Ishikawa (cell line): ENCODE measurements at regions not wholly inside any gene's neighbourhood (a gene's known extent, or its start where the extent isn't known, plus 50 kb on each side); places are given as distances from the start of the nearest gene placed in this dataset.

Experiments used
- CEBPB ChIP-seq: IDR thresholded peaks from 2 replicates; pipeline ENCODE4 v1.6.1; 2012
- EP300 ChIP-seq: IDR thresholded peaks from 2 replicates; pipeline ENCODE4 v1.6.1; 2012; ENCODE audit warnings: borderline replicate concordance
- FOXM1 ChIP-seq: IDR thresholded peaks from 2 replicates; pipeline ENCODE4 v1.6.1; 2012; ENCODE audit warnings: low read depth, borderline replicate concordance
- MAX ChIP-seq: IDR thresholded peaks from 2 replicates; pipeline ENCODE4 v1.6.1; 2012
- NFIC ChIP-seq: IDR thresholded peaks from 2 replicates; pipeline ENCODE4 v1.6.1; 2012
- RAD21 ChIP-seq: IDR thresholded peaks from 2 replicates; pipeline ENCODE4 v1.6.1; 2012; ENCODE audit warnings: low read depth
- TEAD4 ChIP-seq: IDR thresholded peaks from 2 replicates; pipeline ENCODE4 v1.6.1; 2012
- TF ChIP-seq, protein P1 (sequence below): IDR thresholded peaks from 2 replicates; pipeline ENCODE4 v1.6.1; 2012

DNA sequence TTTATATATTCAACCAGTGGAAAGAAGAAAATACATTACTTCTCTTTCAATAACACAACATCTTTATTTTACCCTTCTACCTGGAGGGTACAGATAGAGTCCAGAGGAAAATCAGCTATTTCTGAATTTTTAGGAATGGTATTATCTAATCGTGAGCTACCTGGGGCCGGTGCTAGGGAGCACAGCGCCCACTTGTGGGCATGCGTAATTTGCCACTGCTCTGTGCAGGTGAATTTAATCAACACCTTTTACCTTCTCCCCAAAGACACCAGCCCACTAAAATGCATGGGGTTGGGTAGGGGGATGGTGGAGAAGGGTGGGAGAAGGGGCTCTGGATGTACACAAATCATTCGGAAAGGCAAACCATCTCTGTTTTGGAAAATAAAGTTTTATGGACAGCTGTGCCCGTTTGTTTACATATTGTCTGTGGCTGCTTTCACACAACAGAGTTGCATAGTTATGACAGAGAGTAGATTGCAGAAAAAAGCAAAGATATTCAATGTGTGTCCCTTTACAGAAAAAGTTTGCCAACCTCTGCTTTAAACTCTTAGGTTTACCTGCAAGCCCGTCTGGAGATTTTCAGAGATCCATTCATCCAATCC is 51.5 kb upstream of the DCC start:
- TF ChIP-seq RAD21 (peak; percentile 48), MAX (no peak)

- TF ChIP-seq CEBPB (no peak), RAD21 (no peak), TEAD4 (no peak), EP300 (no peak), NFIC (no peak), FOXM1 (no peak)
- TF ChIP-seq, protein P1, sequence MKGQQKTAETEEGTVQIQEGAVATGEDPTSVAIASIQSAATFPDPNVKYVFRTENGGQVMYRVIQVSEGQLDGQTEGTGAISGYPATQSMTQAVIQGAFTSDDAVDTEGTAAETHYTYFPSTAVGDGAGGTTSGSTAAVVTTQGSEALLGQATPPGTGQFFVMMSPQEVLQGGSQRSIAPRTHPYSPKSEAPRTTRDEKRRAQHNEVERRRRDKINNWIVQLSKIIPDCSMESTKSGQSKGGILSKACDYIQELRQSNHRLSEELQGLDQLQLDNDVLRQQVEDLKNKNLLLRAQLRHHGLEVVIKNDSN = no peak
Observed at GRCh38 chr18:52289392-52289791, 50.6 kb upstream of the DCC start.
